Astrocyte (in vitro differentiated cells and primary cell): ENCODE measurements at regions not wholly inside any gene's neighbourhood (a gene's known extent, or its start where the extent isn't known, plus 50 kb on each side); places are given as distances from the start of the nearest gene placed in this dataset.

ENCODE experiments used
- DNase-seq: peaks from one replicate; pipeline ENCODE4 v3.0.0-alpha.2; 2010; ENCODE audit warnings: low read depth
- FAIRE-seq: peaks from 2 replicates; lab custom pipeline; 2011; peaks lifted over from hg19 to GRCh38; lab: Jason Lieb, UNC
- H2AFZ ChIP-seq: 2 replicates; pipeline ENCODE4 v1.6.0; 2012; ENCODE audit warnings: low read depth, low read length, inconsistent platforms
- H3K27ac ChIP-seq: 2 replicates; pipeline ENCODE4 v1.5.1; 2011; ENCODE audit warnings: low read depth, low read length, inconsistent platforms
- H3K27me3 ChIP-seq: 2 replicates; pipeline ENCODE4 v1.6.0; 2011; ENCODE audit warnings: low read length, inconsistent platforms; ENCODE audit not compliant: insufficient read depth
- H3K36me3 ChIP-seq: 2 replicates; pipeline ENCODE4 v1.5.1; 2011; ENCODE audit warnings: low read length, inconsistent platforms; ENCODE audit not compliant: insufficient read depth
- H3K4me1 ChIP-seq: 2 replicates; pipeline ENCODE4 v1.5.1; 2011; ENCODE audit warnings: low read length, inconsistent platforms; ENCODE audit not compliant: insufficient read depth
- H3K4me2 ChIP-seq: 2 replicates; pipeline ENCODE4 v1.6.0; 2012; ENCODE audit warnings: low read length, inconsistent platforms
- H3K4me3 ChIP-seq: 2 replicates; pipeline ENCODE4 v1.5.1; 2011; ENCODE audit warnings: low read depth, mild to moderate bottlenecking, low read length, inconsistent platforms; ENCODE audit not compliant: insufficient read depth
- H3K79me2 ChIP-seq: 2 replicates; pipeline ENCODE4 v1.6.0; 2012; ENCODE audit warnings: mild to moderate bottlenecking, low read length, inconsistent platforms; ENCODE audit not compliant: insufficient read depth
- H3K9ac ChIP-seq: 2 replicates; pipeline ENCODE4 v1.6.0; 2012; ENCODE audit warnings: mild to moderate bottlenecking, low read length, inconsistent platforms
- H3K9me3 ChIP-seq: 2 replicates; pipeline ENCODE4 v1.5.1; 2012; ENCODE audit warnings: low read depth, mild to moderate bottlenecking, low read length, inconsistent platforms; ENCODE audit not compliant: insufficient read depth
- H4K20me1 ChIP-seq: 2 replicates; pipeline ENCODE4 v1.6.0; 2012; ENCODE audit warnings: low read length, inconsistent platforms; ENCODE audit not compliant: insufficient read depth
- H3K27ac Mint-ChIP-seq: one replicate; pipeline ENCODE4 v1.8.0; 2021; ENCODE audit warnings: mild to moderate bottlenecking, mixed read lengths; ENCODE audit not compliant: unreplicated experiment
- H3K27me3 Mint-ChIP-seq: one replicate; pipeline ENCODE4 v1.8.0; 2021; ENCODE audit warnings: low read depth, mixed read lengths; ENCODE audit not compliant: unreplicated experiment
- H3K36me3 Mint-ChIP-seq: one replicate; pipeline ENCODE4 v1.8.0; 2021; ENCODE audit warnings: low read depth, mixed read lengths; ENCODE audit not compliant: unreplicated experiment
- H3K4me1 Mint-ChIP-seq: one replicate; pipeline ENCODE4 v1.8.0; 2021; ENCODE audit warnings: low read depth, mixed read lengths; ENCODE audit not compliant: unreplicated experiment
- H3K4me3 Mint-ChIP-seq: one replicate; pipeline ENCODE4 v1.8.0; 2021; ENCODE audit warnings: mild to moderate bottlenecking, moderate library complexity, mixed read lengths; ENCODE audit not compliant: unreplicated experiment
- H3K9me3 Mint-ChIP-seq: one replicate; pipeline ENCODE4 v1.8.0; 2021; ENCODE audit warnings: mild to moderate bottlenecking, mixed read lengths; ENCODE audit not compliant: unreplicated experiment
- EZH2 ChIP-seq: IDR thresholded peaks from 2 replicates; pipeline ENCODE4 v1.6.1; 2012; ENCODE audit warnings: mild to moderate bottlenecking, low read length, inconsistent platforms; ENCODE audit not compliant: insufficient read depth
- TF ChIP-seq, protein P1 (sequence below): IDR thresholded peaks from 2 replicates; pipeline ENCODE4 v1.5.1; 2011; ENCODE audit warnings: low read depth, mild to moderate bottlenecking, inconsistent platforms, low read length, moderate library complexity; ENCODE audit not compliant: insufficient read depth

DNA sequence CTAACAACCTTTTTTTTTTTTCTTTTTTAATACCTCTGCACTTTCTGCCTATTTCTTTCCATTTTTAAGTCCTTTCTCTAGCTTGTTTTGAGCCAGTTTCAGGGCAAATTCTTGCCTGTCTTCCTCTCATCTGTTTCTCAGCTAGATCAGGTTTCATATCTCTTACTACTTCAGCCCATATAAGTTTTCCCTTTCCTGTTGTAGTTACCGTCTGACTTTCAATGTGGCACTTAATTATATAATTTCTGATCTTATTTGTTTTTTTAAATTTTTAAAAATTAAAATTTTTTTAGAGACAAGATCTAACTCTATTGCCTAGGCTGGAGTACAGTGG is 104.7 kb upstream of the ELL2 start:
- FAIRE-seq (no peak), DNase-seq (no peak)
- Mint-ChIP-seq H3K27ac (peak overlapping the region; percentile 92), H3K36me3 (peaks cover 3% of the 10 kb centered on the region), H3K4me3 (no peak overlapping the region), H3K4me1 (peaks cover 37% of the 10 kb centered on the region), H3K27me3 (no peaks in the 10 kb centered on the region), H3K9me3 (peaks cover 4% of the 10 kb centered on the region)
- Histone ChIP-seq H3K27me3 (no peaks in the 10 kb centered on the region), H3K27ac (no peak overlapping the region), H2AFZ (peak overlapping the region; percentile 7), H3K4me3 (no peak overlapping the region), H4K20me1 (no peaks in the 10 kb centered on the region), H3K4me1 (peaks cover 23% of the 10 kb centered on the region), H3K4me2 (no peak overlapping the region), H3K36me3 (no peaks in the 10 kb centered on the region), H3K9ac (no peak overlapping the region), H3K79me2 (no peaks in the 10 kb centered on the region), H3K9me3 (no peaks in the 10 kb centered on the region)
- TF ChIP-seq EZH2 = no peak
- TF ChIP-seq, protein P1, sequence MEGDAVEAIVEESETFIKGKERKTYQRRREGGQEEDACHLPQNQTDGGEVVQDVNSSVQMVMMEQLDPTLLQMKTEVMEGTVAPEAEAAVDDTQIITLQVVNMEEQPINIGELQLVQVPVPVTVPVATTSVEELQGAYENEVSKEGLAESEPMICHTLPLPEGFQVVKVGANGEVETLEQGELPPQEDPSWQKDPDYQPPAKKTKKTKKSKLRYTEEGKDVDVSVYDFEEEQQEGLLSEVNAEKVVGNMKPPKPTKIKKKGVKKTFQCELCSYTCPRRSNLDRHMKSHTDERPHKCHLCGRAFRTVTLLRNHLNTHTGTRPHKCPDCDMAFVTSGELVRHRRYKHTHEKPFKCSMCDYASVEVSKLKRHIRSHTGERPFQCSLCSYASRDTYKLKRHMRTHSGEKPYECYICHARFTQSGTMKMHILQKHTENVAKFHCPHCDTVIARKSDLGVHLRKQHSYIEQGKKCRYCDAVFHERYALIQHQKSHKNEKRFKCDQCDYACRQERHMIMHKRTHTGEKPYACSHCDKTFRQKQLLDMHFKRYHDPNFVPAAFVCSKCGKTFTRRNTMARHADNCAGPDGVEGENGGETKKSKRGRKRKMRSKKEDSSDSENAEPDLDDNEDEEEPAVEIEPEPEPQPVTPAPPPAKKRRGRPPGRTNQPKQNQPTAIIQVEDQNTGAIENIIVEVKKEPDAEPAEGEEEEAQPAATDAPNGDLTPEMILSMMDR = no peak

DNA sequence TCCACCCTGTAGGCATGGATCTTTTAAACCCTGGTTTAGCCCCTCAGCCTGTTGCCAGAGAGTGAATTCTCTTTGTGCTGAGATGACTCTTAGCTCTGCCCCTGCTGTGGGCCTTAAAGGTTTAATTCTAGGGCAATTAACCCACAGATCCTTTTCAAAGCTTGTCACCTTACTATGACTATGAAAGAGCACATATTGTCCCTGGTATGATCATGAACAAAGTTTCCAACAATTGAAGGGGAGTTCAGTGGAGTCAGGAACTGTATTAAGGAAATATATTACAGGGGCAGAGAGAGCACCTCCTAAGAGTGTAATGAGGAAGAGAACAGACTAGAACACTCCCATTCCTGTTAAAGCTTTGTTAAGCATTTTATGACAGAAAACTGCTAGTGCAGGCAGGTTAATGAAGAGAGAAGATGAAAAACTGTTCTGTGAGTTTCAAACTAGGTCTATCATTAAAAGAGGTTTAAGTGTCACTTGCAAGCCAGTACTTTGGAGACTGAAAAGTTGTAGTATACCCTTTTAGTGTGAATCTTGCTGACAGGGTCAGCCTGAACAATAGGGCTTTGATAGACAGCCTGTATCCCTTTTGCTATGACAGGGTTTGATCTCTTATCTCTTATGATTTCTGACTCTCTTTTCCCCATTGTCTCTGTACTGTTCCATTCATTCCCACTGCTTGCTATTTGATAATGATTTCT is 104.2 kb upstream of the ELL2 start:
- Histone ChIP-seq H3K27ac (no peak overlapping the region), H3K36me3 (no peaks in the 10 kb centered on the region), H3K9ac (no peak overlapping the region), H3K4me3 (no peak overlapping the region), H3K4me2 (no peak overlapping the region), H3K79me2 (no peaks in the 10 kb centered on the region), H3K4me1 (peaks cover 23% of the 10 kb centered on the region), H3K9me3 (no peaks in the 10 kb centered on the region), H3K27me3 (no peaks in the 10 kb centered on the region), H4K20me1 (no peaks in the 10 kb centered on the region), H2AFZ (peak overlapping the region; percentile 7)
- H3K4me3 Mint-ChIP-seq = no peak overlapping the region
- DNase-seq (no peak), FAIRE-seq (no peak)
- no peaks in the 10 kb centered on the region for H3K27me3 Mint-ChIP-seq
- TF ChIP-seq, protein P1 = no peak
- no peak for TF ChIP-seq EZH2
- H3K9me3 Mint-ChIP-seq = peaks cover 2% of the 10 kb centered on the region
- peaks cover 37% of the 10 kb centered on the region for H3K4me1 Mint-ChIP-seq
- peaks cover 3% of the 10 kb centered on the region for H3K36me3 Mint-ChIP-seq
- peak overlapping the region; percentile 92 for H3K27ac Mint-ChIP-seq

DNA sequence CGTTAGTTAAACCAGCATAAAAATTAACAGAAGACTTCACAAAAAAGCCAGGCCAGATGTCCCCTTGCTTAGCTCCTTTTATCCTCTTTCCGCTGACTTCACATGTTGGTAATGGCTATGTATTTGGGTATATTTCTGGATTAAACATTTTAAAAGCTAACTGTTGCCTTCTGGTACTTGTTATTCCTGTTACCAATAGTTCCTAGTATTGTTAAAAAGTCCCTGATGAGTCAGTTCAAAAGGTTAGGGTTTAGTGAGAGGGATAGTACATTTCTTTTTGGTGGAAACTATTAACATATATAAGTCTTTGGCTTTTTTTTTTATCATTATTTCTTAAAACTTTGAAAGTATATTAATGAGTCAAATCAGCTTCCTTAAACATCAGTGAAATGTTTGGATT is 103.2 kb upstream of the ELL2 start:
- no peaks in the 10 kb centered on the region for H4K20me1 ChIP-seq
- peaks cover 2% of the 10 kb centered on the region for H3K9me3 Mint-ChIP-seq
- H3K36me3 ChIP-seq = no peaks in the 10 kb centered on the region
- H3K9ac ChIP-seq = no peak overlapping the region
- H3K27ac ChIP-seq = no peak overlapping the region
- DNase-seq (no peak), FAIRE-seq (no peak)
- peaks cover 37% of the 10 kb centered on the region for H3K4me1 Mint-ChIP-seq
- H3K4me2 ChIP-seq = no peak overlapping the region
- peaks cover 23% of the 10 kb centered on the region for H3K4me1 ChIP-seq
- H3K4me3 Mint-ChIP-seq = no peak overlapping the region
- no peak overlapping the region for H3K4me3 ChIP-seq
- TF ChIP-seq, protein P1 = no peak
- TF ChIP-seq EZH2 = no peak
- peaks cover 3% of the 10 kb centered on the region for H3K36me3 Mint-ChIP-seq
- H3K27me3 ChIP-seq = no peaks in the 10 kb centered on the region
- H2AFZ ChIP-seq = no peak overlapping the region
- no peak overlapping the region for H3K27ac Mint-ChIP-seq
- no peaks in the 10 kb centered on the region for H3K27me3 Mint-ChIP-seq
- no peaks in the 10 kb centered on the region for H3K9me3 ChIP-seq
- no peaks in the 10 kb centered on the region for H3K79me2 ChIP-seq
